ENCODE measurements at regions not wholly inside any gene's neighbourhood (a gene's known extent, or its start where the extent isn't known, plus 50 kb on each side); places are given as distances from the start of the nearest gene placed in this dataset.

DNA sequence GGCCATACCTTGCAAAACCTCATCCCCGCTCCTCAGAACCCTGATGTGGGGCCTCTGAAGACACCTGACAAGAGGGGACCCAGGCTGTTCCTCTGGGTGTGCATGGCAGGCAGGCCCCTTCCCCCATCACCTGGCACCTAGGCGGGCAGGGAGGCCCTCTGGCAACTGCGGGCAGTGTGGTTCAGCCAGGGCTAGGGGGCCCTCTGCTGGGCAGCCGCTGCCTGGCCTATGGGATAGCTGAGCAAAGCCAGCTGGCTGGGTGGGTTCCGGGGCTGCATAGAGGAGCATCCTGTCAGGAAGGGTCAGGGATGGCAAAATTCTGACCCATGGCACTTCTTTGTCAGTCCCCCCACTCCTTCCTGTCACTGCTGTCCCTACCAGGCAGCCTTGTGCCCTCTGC is 228.7 kb upstream of the ASIC2 start:
- in situ Hi-C loops (cut with HindIII; ENCODE audit: low pct_unique_long_range_greater_than_20kb, low sequenced_read_pairs): no loop called here
- peak; percentile 14 for DNase-seq (ENCODE audit: low read depth, low spot score)

DNA sequence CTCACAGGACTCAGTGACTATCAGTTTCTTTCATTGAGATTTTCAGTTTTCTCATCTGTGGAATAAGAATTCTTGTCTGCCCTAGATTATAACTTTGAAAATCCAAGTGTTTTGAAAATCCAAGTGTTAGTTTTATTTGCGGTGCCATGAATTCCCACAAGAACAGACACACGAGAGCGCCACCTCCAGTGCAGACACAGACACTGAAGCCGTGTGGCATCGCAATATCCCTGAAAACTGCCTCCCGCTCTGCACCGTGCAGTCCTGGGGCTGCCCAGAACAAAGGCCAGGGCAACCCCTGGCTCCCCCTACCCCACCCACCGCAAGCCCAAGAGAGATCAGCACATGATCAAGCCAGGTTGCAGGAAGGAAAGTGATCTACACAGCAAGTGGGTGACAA is 229.5 kb upstream of the ASIC2 start:
- peak; percentile 22 for DNase-seq (ENCODE audit: low read depth, low spot score)
- in situ Hi-C loops (cut with HindIII; ENCODE audit: low pct_unique_long_range_greater_than_20kb, low sequenced_read_pairs): no loop called here

GRCh38 chr17:33523577-33523981 is 230.5 kb upstream of the ASIC2 start:
- in situ Hi-C loops (cut with HindIII; ENCODE audit: low pct_unique_long_range_greater_than_20kb, low sequenced_read_pairs): no loop called here
- DNase-seq (ENCODE audit: low read depth, low spot score): no peak

DNA sequence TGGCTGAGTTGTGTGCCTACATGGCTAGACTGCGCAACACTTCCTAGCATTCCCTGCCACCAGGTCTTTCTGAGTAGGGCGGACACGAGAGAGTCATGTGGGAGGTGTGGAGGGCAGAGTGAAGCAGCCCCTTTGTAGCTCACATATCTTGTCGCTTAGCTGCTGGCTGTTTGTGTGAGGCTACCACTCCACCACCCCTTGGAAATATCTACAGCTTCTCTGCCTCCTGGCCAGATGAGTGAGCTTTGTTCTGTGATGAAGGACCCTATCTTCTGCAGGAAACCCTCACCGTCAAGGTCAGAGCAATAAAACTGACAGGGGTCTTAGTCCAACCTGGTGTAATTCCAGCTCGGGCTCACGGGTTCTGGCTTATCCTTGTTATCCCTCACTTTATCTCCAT is 232.1 kb upstream of the ASIC2 start:
- DNase-seq (ENCODE audit: low read depth, low spot score): peak; percentile 12
- in situ Hi-C loops (cut with HindIII; ENCODE audit: low pct_unique_long_range_greater_than_20kb, low sequenced_read_pairs): no loop called here

GRCh38 chr17:33526717-33527116 is 233.6 kb upstream of the ASIC2 start:
- in situ Hi-C loops (cut with HindIII; ENCODE audit: low pct_unique_long_range_greater_than_20kb, low sequenced_read_pairs): no loop called here
- DNase-seq (ENCODE audit: low read depth, low spot score): no peak

- in situ Hi-C loops (cut with HindIII; ENCODE audit: low pct_unique_long_range_greater_than_20kb, low sequenced_read_pairs): no loop called here
Observed at GRCh38 chr17:33527290-33527689, 234.2 kb upstream of the ASIC2 start.

GRCh38 chr17:33528846-33529245 is 235.8 kb upstream of the ASIC2 start:
- in situ Hi-C loops (cut with HindIII; ENCODE audit: low pct_unique_long_range_greater_than_20kb, low sequenced_read_pairs): no loop called here
- no peak for DNase-seq (ENCODE audit: low read depth, low spot score)

More at GRCh38 chr17:33527290-33527689, 234.2 kb upstream of the ASIC2 start:
- no peak for DNase-seq (ENCODE audit: low read depth, low spot score)

DNA sequence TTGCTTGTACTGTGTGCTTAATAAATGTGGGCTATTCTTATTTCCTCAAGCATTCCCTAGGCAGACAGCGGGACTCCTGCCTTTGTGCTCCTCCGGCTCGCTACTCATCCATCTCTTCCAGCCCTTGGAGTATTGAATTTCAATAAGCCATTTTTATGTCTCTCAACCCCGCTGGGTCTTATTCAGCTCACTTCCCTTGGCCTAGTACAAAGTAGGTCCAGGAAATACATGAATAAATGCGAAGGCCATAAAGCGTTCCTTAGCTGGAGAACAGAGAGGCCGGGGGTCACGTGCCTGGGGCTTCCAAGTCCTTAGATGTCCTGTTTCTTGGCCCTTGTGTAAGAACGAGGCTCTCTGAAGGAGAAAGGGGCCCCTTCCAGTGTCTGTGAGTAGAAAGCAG is 236.7 kb upstream of the ASIC2 start:
- DNase-seq (ENCODE audit: low read depth, low spot score): no peak
- in situ Hi-C loops (cut with HindIII; ENCODE audit: low pct_unique_long_range_greater_than_20kb, low sequenced_read_pairs): no loop called here

DNA sequence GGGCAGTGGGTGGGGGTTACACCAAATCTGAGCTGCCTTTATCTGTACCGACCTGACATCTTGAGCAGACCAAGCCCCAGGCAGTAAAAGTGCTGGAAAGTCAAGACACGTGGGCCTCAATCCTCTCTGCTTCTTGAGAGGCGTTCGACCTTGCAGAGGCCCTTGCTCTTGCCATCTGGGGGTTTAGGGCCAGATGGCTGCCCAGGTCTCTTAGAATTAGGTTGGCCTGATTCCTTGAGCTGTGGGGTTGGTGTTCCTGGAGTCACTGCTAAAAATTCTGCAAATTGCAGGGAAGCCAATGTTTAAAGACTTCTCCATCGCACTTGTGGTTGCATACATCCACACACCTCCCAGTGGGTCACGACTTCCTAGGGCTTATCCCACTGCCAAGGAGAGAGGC is 238.2 kb upstream of the ASIC2 start:
- in situ Hi-C loops (cut with HindIII; ENCODE audit: low pct_unique_long_range_greater_than_20kb, low sequenced_read_pairs): no loop called here
- DNase-seq (ENCODE audit: low read depth, low spot score): no peak

- in situ Hi-C loops (cut with HindIII; ENCODE audit: low pct_unique_long_range_greater_than_20kb, low sequenced_read_pairs): no loop called here
- no peak for DNase-seq (ENCODE audit: low read depth, low spot score)
Observed at GRCh38 chr17:33534087-33534486, 241.0 kb upstream of the ASIC2 start.

- DNase-seq (ENCODE audit: low read depth, low spot score): no peak
Observed at GRCh38 chr17:33545124-33545523, 252.0 kb upstream of the ASIC2 start.

DNA sequence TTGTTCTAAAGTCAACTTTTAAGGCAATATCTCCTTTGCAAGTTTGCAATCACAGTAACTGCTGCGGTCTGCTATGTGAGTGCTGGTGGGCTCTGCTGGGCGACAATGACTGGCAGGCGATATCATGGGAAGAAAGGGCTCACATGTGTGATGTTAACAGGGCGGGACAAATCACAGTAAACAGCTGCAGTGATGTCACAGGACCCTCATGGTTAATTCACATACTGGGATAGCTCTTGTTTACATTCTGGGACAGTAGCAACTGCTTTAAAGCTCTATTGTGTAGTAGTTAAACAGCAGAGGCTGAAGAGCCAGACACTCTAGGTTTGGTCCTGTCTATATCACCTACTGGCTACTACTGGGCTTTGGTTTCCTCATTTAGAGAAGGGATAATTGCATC is 257.2 kb upstream of the ASIC2 start:
- DNase-seq (ENCODE audit: low read depth, low spot score): no peak
- in situ Hi-C loops (cut with HindIII; ENCODE audit: low pct_unique_long_range_greater_than_20kb, low sequenced_read_pairs): no loop called here

More at GRCh38 chr17:33545124-33545523, 252.0 kb upstream of the ASIC2 start:
- in situ Hi-C loops (cut with HindIII; ENCODE audit: low pct_unique_long_range_greater_than_20kb, low sequenced_read_pairs): no loop called here

DNA sequence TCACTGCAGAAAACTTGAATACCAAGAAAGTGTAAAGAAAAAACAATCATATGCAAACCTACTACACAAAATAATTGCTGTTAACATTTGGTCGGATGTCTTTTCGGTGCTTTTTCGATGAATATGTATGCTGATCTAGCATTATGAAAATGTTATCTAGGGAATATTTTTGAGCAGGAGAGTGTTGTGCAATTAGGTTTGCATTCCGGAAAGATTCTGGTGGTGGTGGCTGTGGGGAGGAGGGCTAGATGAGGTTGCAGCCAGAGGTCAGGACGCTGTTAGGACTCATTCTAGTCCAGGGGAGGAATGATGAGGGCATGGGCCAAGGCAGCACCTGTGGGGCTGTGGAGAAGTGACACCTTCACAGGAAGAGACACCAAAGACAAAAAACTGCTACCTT is 258.0 kb upstream of the ASIC2 start:
- in situ Hi-C loops (cut with HindIII; ENCODE audit: low pct_unique_long_range_greater_than_20kb, low sequenced_read_pairs): no loop called here
- no peak for DNase-seq (ENCODE audit: low read depth, low spot score)

GRCh38 chr17:33551911-33552310 is 258.8 kb upstream of the ASIC2 start:
- in situ Hi-C loops (cut with HindIII; ENCODE audit: low pct_unique_long_range_greater_than_20kb, low sequenced_read_pairs): no loop called here
- no peak for DNase-seq (ENCODE audit: low read depth, low spot score)

DNA sequence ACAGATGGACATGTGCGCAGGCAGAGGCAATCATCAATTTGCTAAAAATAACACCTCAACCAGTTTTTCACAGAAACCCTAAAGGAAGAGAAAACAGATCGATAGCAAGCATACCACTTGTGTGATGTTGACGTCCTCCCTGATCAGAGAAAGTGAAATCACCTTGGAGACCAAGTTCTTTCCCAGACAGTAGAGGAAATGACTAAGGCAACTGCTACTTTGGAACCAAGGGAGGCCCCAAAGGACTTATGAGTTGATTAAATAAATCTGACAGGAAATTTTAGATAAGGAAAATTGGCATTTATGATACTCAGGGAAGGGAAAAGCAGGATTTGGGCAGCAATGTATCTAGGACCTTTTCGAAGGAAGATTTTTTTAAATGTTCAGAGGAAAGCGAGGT is 267.1 kb upstream of the ASIC2 start:
- DNase-seq (ENCODE audit: low read depth, low spot score): no peak
- in situ Hi-C loops (cut with HindIII; ENCODE audit: low pct_unique_long_range_greater_than_20kb, low sequenced_read_pairs): no loop called here

DNA sequence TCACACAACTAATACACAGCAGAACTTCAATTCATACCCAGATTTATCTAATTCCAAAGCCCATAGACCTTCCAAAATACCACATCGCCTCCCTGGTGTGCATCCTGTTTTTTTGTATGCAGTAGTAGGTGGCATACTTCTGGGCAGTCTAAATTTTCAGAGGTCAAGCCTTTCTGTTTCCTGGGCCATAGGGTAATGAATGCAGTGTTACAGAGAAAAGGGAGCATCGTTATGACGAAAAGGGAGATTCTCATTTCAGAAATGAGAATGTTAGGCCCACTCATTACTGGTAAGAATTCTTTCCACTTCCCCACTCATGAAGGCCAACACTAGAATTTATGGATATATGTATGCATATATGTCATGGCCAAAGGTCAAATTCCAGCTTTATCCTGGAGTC is 267.8 kb upstream of the ASIC2 start:
- in situ Hi-C loops (cut with HindIII; ENCODE audit: low pct_unique_long_range_greater_than_20kb, low sequenced_read_pairs): no loop called here
- DNase-seq (ENCODE audit: low read depth, low spot score): no peak

GRCh38 chr17:33561569-33562334 is 268.7 kb upstream of the ASIC2 start:
- in situ Hi-C loops (cut with HindIII; ENCODE audit: low pct_unique_long_range_greater_than_20kb, low sequenced_read_pairs): no loop called here
- no peak for DNase-seq (ENCODE audit: low read depth, low spot score)

GRCh38 chr17:33562792-33563191 is 269.7 kb upstream of the ASIC2 start:
- in situ Hi-C loops (cut with HindIII; ENCODE audit: low pct_unique_long_range_greater_than_20kb, low sequenced_read_pairs): no loop called here
- DNase-seq (ENCODE audit: low read depth, low spot score): peak; percentile 43

- in situ Hi-C loops (cut with HindIII; ENCODE audit: low pct_unique_long_range_greater_than_20kb, low sequenced_read_pairs): no loop called here
- DNase-seq (ENCODE audit: low read depth, low spot score): no peak
Observed at GRCh38 chr17:33564146-33564545, 271.1 kb upstream of the ASIC2 start.

DNA sequence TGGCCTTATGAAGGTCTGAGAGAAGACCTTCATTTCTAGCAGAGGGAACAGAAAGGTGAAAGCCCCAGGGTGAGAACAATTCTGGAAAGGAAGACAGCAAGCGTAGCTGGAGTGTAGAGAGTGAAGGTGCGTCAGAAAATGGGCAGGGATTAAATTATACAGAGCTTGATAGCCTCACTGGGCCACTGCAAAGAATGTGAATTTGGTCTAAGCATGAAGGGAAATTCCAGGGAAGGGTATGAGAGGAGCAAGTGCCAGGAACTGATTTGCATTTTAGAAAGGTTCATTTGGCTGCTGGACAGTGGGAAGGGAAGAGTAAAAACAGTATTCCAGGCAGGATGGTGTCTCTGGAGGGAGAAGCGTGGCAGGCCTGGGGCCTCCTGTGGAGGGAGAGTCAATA is 274.1 kb upstream of the ASIC2 start:
- in situ Hi-C loops (cut with HindIII; ENCODE audit: low pct_unique_long_range_greater_than_20kb, low sequenced_read_pairs): no loop called here
- no peak for DNase-seq (ENCODE audit: low read depth, low spot score)
